HG03066 (cell line): ENCODE measurements at regions not wholly inside any gene's neighbourhood (a gene's known extent, or its start where the extent isn't known, plus 50 kb on each side); places are given as distances from the start of the nearest gene placed in this dataset.

Experiments
- ATAC-seq: cut with Tn5 transposase; IDR thresholded peaks from one replicate; pipeline ENCODE4 v1.9.1; 2021; ENCODE audit warnings: low read depth; ENCODE audit not compliant: unreplicated experiment

- ATAC-seq: no peak
Measured at GRCh38 chr2:49270091-49270490, 115.8 kb upstream of the FSHR start.

GRCh38 chr2:49265471-49265870, 111.2 kb upstream of the FSHR start:
- ATAC-seq: no peak

GRCh38 chr2:49262801-49263560, 108.7 kb upstream of the FSHR start:
- ATAC-seq: no peak

GRCh38 chr2:49261781-49262180, 107.5 kb upstream of the FSHR start:
- no peak for ATAC-seq

- no peak for ATAC-seq
Measured at GRCh38 chr2:49260979-49261538, 106.7 kb upstream of the FSHR start.

GRCh38 chr2:49259926-49260325, 105.6 kb upstream of the FSHR start:
- ATAC-seq: no peak

GRCh38 chr2:49255409-49255971, 101.2 kb upstream of the FSHR start:
- ATAC-seq: no peak

GRCh38 chr2:49254401-49254800, 100.1 kb upstream of the FSHR start:
- ATAC-seq: no peak

- no peak for ATAC-seq
Measured at GRCh38 chr2:49251766-49252165, 97.5 kb upstream of the FSHR start.

- no peak for ATAC-seq
Measured at GRCh38 chr2:49251251-49251650, 96.9 kb upstream of the FSHR start.

- ATAC-seq: no peak
Measured at GRCh38 chr2:49248506-49248905, 94.2 kb upstream of the FSHR start.

GRCh38 chr2:49241991-49242390, 87.7 kb upstream of the FSHR start:
- ATAC-seq: no peak

- ATAC-seq: no peak
Measured at GRCh38 chr2:49241501-49241900, 87.2 kb upstream of the FSHR start.

GRCh38 chr2:49240608-49241007, 86.3 kb upstream of the FSHR start:
- ATAC-seq: no peak

- no peak for ATAC-seq
Measured at GRCh38 chr2:49238604-49238960, 84.3 kb upstream of the FSHR start.

- ATAC-seq: no peak
Measured at GRCh38 chr2:49237867-49238603, 83.7 kb upstream of the FSHR start.

GRCh38 chr2:49236316-49236715, 82.0 kb upstream of the FSHR start:
- ATAC-seq: no peak

GRCh38 chr2:49226360-49226759, 72.0 kb upstream of the FSHR start:
- ATAC-seq: no peak

- ATAC-seq: no peak
Measured at GRCh38 chr2:49225126-49225525, 70.8 kb upstream of the FSHR start.

GRCh38 chr2:49224426-49225010, 70.2 kb upstream of the FSHR start:
- no peak for ATAC-seq

- ATAC-seq: no peak
Measured at GRCh38 chr2:49222975-49223528, 68.7 kb upstream of the FSHR start.
